Epithelial cell of esophagus (primary cell): ENCODE measurements at regions not wholly inside any gene's neighbourhood (a gene's known extent, or its start where the extent isn't known, plus 50 kb on each side); places are given as distances from the start of the nearest gene placed in this dataset.

Experiments used
- DNase-seq: peaks from one replicate; pipeline ENCODE4 v3.0.0; 2010; ENCODE audit warnings: low read depth
- H3K4me3 ChIP-seq: 2 replicates; pipeline ENCODE4 v1.5.1; 2011; ENCODE audit warnings: mild to moderate bottlenecking, low read length, control low read depth
- CTCF ChIP-seq: IDR thresholded peaks from 2 replicates; pipeline ENCODE4 v1.5.1; 2011; ENCODE audit warnings: low read depth, mild to moderate bottlenecking, low read length, control low read depth, inconsistent platforms; ENCODE audit not compliant: insufficient read depth; ENCODE audit errors: missing control alignments

GRCh38 chr6:10000551-10000950, 414.3 kb downstream of the TFAP2A start:
- no peak for TF ChIP-seq CTCF
- no peak overlapping the region for H3K4me3 ChIP-seq
- peak; percentile 90 for DNase-seq

GRCh38 chr6:9999796-10000195, 415.1 kb downstream of the TFAP2A start:
- peak; percentile 80 for DNase-seq
- TF ChIP-seq CTCF: no peak
- H3K4me3 ChIP-seq: no peak overlapping the region

GRCh38 chr6:9986273-9986672, 428.6 kb downstream of the TFAP2A start:
- DNase-seq: peak; percentile 11
- H3K4me3 ChIP-seq: no peak overlapping the region
- no peak for TF ChIP-seq CTCF

GRCh38 chr6:9985481-9985880, 429.4 kb downstream of the TFAP2A start:
- TF ChIP-seq CTCF: no peak
- no peak overlapping the region for H3K4me3 ChIP-seq
- no peak for DNase-seq

DNA sequence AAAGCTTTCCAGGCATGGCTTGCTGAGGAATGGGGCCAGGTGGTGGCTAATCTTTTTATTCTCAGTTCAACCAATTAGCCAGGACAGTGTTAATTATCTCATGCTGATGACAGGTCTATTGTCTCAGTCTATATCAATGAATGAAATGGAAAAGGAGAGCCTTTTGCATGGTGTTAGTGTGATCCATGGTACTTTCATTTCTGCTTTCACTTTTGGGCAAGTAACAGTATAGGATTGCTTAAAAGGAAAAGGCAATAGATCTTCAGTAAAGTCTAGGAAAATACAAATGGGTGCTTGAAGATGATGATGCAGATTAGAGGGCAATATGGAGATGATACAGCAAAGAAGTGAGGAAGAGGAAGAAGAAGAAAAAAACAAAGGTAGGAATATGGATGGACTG, 430.3 kb downstream of the TFAP2A start:
- H3K4me3 ChIP-seq: no peak overlapping the region
- TF ChIP-seq CTCF: no peak
- no peak for DNase-seq

- H3K4me3 ChIP-seq: no peak overlapping the region
- TF ChIP-seq CTCF: no peak
- no peak for DNase-seq
Observed at GRCh38 chr6:9983168-9983567, 431.7 kb downstream of the TFAP2A start.

GRCh38 chr6:9982215-9982614, 432.7 kb downstream of the TFAP2A start:
- DNase-seq: no peak
- no peak for TF ChIP-seq CTCF
- H3K4me3 ChIP-seq: no peak overlapping the region
